ENCODE measurements at regions not wholly inside any gene's neighbourhood (a gene's known extent, or its start where the extent isn't known, plus 50 kb on each side); places are given as distances from the start of the nearest gene placed in this dataset.

- no peak for TF ChIP-seq ZNF274 (IDR thresholded peaks at IDR 0.05; ENCODE audit: low read depth, low read length)
- no peak for TF ChIP-seq YY1 (IDR thresholded peaks at IDR 0.05; ENCODE audit: insufficient read depth, insufficient read length)
- TF ChIP-seq SUZ12 (IDR thresholded peaks at IDR 0.05; ENCODE audit: extremely low read depth, insufficient read depth, insufficient read length) = no peak
These were observed 149.4 kb downstream of the SP3 start for GRCh38 chr2:173815772-173816171.
